IMR-90 (cell line): ENCODE measurements at regions not wholly inside any gene's neighbourhood (a gene's known extent, or its start where the extent isn't known, plus 50 kb on each side); places are given as distances from the start of the nearest gene placed in this dataset.

ENCODE experiments used
- ATAC-seq: fragments of 200-7000 bp; cut with Tn5 transposase; 2 replicates; pipeline ENCODE4 v1.9.1; 2020; ENCODE audit warnings: low read depth, mild to moderate bottlenecking, moderate library complexity
- BruUV-seq: library from RNA; stranded (reverse); fragments of 400-500 nt; replicated peaks from 2 replicates; lab custom pipeline; 2021; lab: Mats Ljungman, UMichigan
- CTCF ChIA-PET: fragments of 300-600 bp; formaldehyde crosslinking; extraction: SDS; loops from one replicate; lab custom pipeline; 2021; ENCODE audit warnings: antibody characterized with exemption; lab: Yijun Ruan, JAX
- POLR2A ChIA-PET: fragments of 300-600 bp; sonication (Branson Sonifier 250); formaldehyde crosslinking; loops from one replicate; lab custom pipeline; 2022; ENCODE audit warnings: antibody characterized with exemption; ENCODE audit not compliant: unreplicated experiment; lab: Charles Lee
- DNase-seq: peaks from one replicate; pipeline ENCODE4 v3.0.0; 2013
- H2AFZ ChIP-seq: replicated peaks from 2 replicates; pipeline ENCODE3; 2013; ENCODE audit warnings: low read length, mild to moderate bottlenecking; ENCODE audit not compliant: poor library complexity
- H2AK5ac ChIP-seq: 2 replicates; pipeline ENCODE4 v1.6.1; 2013; ENCODE audit warnings: low read depth, low read length, inconsistent platforms
- H2AK9ac ChIP-seq: replicated peaks from 2 replicates; pipeline ENCODE3; 2013; ENCODE audit warnings: mild to moderate bottlenecking, low read depth, low read length, moderate library complexity; ENCODE audit not compliant: poor library complexity
- H2BK120ac ChIP-seq: 2 replicates; pipeline ENCODE4 v1.6.1; 2013; ENCODE audit warnings: low read depth, low read length, inconsistent platforms
- H2BK15ac ChIP-seq: 3 replicates; pipeline ENCODE4 v1.6.1; 2013; ENCODE audit warnings: low read depth, low read length, inconsistent platforms
- H2BK20ac ChIP-seq: 2 replicates; pipeline ENCODE4 v1.6.1; 2013; ENCODE audit warnings: low read depth, mild to moderate bottlenecking, inconsistent platforms, low read length, moderate library complexity
- H2BK5ac ChIP-seq: 2 replicates; pipeline ENCODE4 v1.6.1; 2013; ENCODE audit warnings: mild to moderate bottlenecking, low read depth, low read length, inconsistent platforms; ENCODE audit not compliant: poor library complexity, severe bottlenecking
- H3K14ac ChIP-seq: replicated peaks from 2 replicates; pipeline ENCODE4 v1.6.1; 2013; ENCODE audit warnings: low read depth, low read length, inconsistent platforms
- H3K18ac ChIP-seq: 2 replicates; pipeline ENCODE4 v1.6.1; 2013; ENCODE audit warnings: low read depth, low read length, control low read depth
- H3K23ac ChIP-seq: 2 replicates; pipeline ENCODE4 v1.6.1; 2013; ENCODE audit warnings: low read depth, low read length, inconsistent platforms
- H3K27ac ChIP-seq: 2 replicates; pipeline ENCODE4 v1.5.1; 2013; ENCODE audit warnings: mild to moderate bottlenecking, control low read depth, low read length; ENCODE audit not compliant: insufficient read depth
- H3K27me3 ChIP-seq: 2 replicates; pipeline ENCODE4 v1.6.1; 2013; ENCODE audit warnings: low read length; ENCODE audit not compliant: control insufficient read depth, insufficient read depth
- H3K36me3 ChIP-seq: 2 replicates; pipeline ENCODE4 v1.6.1; 2013; ENCODE audit warnings: low read length, mixed read lengths; ENCODE audit not compliant: control insufficient read depth, insufficient read depth
- H3K4ac ChIP-seq: 2 replicates; pipeline ENCODE4 v1.6.1; 2013; ENCODE audit warnings: low read depth, low read length, inconsistent platforms
- H3K4me1 ChIP-seq: 2 replicates; pipeline ENCODE4 v1.6.1; 2013; ENCODE audit warnings: low read length, mixed read lengths; ENCODE audit not compliant: control insufficient read depth, insufficient read depth
- H3K4me2 ChIP-seq: 2 replicates; pipeline ENCODE4 v1.6.1; 2013; ENCODE audit warnings: low read depth, mild to moderate bottlenecking, control low read depth, low read length, moderate library complexity
- H3K4me3 ChIP-seq: 2 replicates; pipeline ENCODE4 v1.5.1; 2013; ENCODE audit warnings: low read depth, mild to moderate bottlenecking, control low read depth, low read length, moderate library complexity; ENCODE audit not compliant: insufficient read depth
- H3K56ac ChIP-seq: 2 replicates; pipeline ENCODE4 v1.6.1; 2013; ENCODE audit warnings: low read length, inconsistent platforms; ENCODE audit not compliant: insufficient read depth; ENCODE audit errors: extremely low read depth
- H3K79me1 ChIP-seq, 2 experiments: 2 replicates each; pipeline ENCODE4 v1.6.1; 2013; ENCODE audit warnings: low read length in 2 of 2, inconsistent platforms in 1 of 2, low read depth in 1 of 2
- H3K9ac ChIP-seq: 2 replicates; pipeline ENCODE4 v1.6.1; 2013; ENCODE audit warnings: low read depth, low read length, control low read depth
- H3K9me1 ChIP-seq: 2 replicates; pipeline ENCODE4 v1.6.1; 2013; ENCODE audit warnings: low read length, inconsistent platforms; ENCODE audit not compliant: insufficient read depth
- H3K9me3 ChIP-seq: 2 replicates; pipeline ENCODE4 v1.6.1; 2013; ENCODE audit warnings: low read length; ENCODE audit not compliant: control insufficient read depth, insufficient read depth
- H4K20me1 ChIP-seq: 2 replicates; pipeline ENCODE4 v1.6.1; 2013; ENCODE audit warnings: low read length, inconsistent platforms; ENCODE audit not compliant: insufficient read depth
- H4K5ac ChIP-seq: 2 replicates; pipeline ENCODE4 v1.6.1; 2013; ENCODE audit warnings: mild to moderate bottlenecking, low read depth, low read length, control low read depth
- H4K8ac ChIP-seq, 2 experiments: 2 replicates each; pipeline ENCODE4 v1.6.1; 2013; ENCODE audit warnings: low read depth in 2 of 2, low read length in 2 of 2, control low read depth in 1 of 2, inconsistent platforms in 1 of 2
- H4K91ac ChIP-seq: 2 replicates; pipeline ENCODE4 v1.6.1; 2013; ENCODE audit warnings: low read depth, low read length, inconsistent platforms; ENCODE audit not compliant: insufficient read depth
- CEBPB ChIP-seq: IDR thresholded peaks from 2 replicates; pipeline ENCODE4 v1.6.1; 2012; ENCODE audit warnings: low read depth, low read length, improper control_type of control experiment
- CHD1 ChIP-seq: IDR thresholded peaks from 2 replicates; pipeline ENCODE4 v1.6.1; 2012; ENCODE audit warnings: low read depth, low read length, improper control_type of control experiment
- FOS ChIP-seq: fragments of 150-350 bp; IDR thresholded peaks from 2 replicates; pipeline ENCODE4 v1.6.1; 2016; ENCODE audit warnings: low read depth, low read length
- MAFK ChIP-seq: IDR thresholded peaks from 2 replicates; pipeline ENCODE4 v1.6.1; 2012; ENCODE audit warnings: low read depth, low read length, improper control_type of control experiment
- MAZ ChIP-seq: IDR thresholded peaks from 2 replicates; pipeline ENCODE4 v1.6.1; 2012; ENCODE audit warnings: low read depth, mild to moderate bottlenecking, low read length, improper control_type of control experiment, moderate library complexity, borderline replicate concordance
- NFE2L2 ChIP-seq: fragments of 150-350 bp; IDR thresholded peaks from 2 replicates; pipeline ENCODE4 v1.6.1; 2016; ENCODE audit warnings: low read depth, mild to moderate bottlenecking, low read length
- SMC3 ChIP-seq: fragments of 150-350 bp; IDR thresholded peaks from 2 replicates; pipeline ENCODE4 v1.6.1; 2016; ENCODE audit warnings: low read depth, mild to moderate bottlenecking, antibody characterized with exemption, low read length, moderate library complexity
- WGBS, 2 experiments: methylation state at CpG; one replicate each; pipeline versions ENCODE4 v1.1.5 to v1.1.7; 2013; ENCODE audit warnings: missing lambda C conversion rate in 2 of 2; ENCODE audit not compliant: insufficient read length in 1 of 2; ENCODE audit errors: extremely low coverage in 2 of 2; 5-methylcytosine and 5-hydroxymethylcytosine counted together
- dilution Hi-C: fragments of 300-500 bp; cut with HindIII; formaldehyde crosslinking; loops from one replicate; pipeline ENCODE4 v1.14.3; 2018; ENCODE audit warnings: low sequenced_read_pairs; ENCODE audit not compliant: unreplicated experiment
- in situ Hi-C: fragments of 300-500 bp; cut with MboI; formaldehyde crosslinking; loops from 3 replicates; pipeline ENCODE4 v1.14.3; 2019; ENCODE audit warnings: low sequenced_read_pairs, inconsistent platforms, mixed read lengths
- intact Hi-C: fragments of 100-400 bp; cut with micrococcal nuclease; formaldehyde crosslinking; loops from 2 replicates; pipeline ENCODE4 v1.10.0; 2022

GRCh38 chr9:115690786-115691496, 462.6 kb upstream of the PAPPA start (continued):
- TF ChIP-seq MAZ (no peak), SMC3 (peak; percentile 27; the same call in 1 of the 2 replicates)

- H3K27ac ChIP-seq = peak overlapping the region; percentile 85; the same call in 1 of the 2 replicates
- H3K79me1 ChIP-seq = no peaks in the 10 kb centered on the region
- 0 out of 3 replicates have a peak overlapping the region, but pooled peaks have one; percentile 13 for H2BK15ac ChIP-seq
- peaks cover 13% of the 10 kb centered on the region for H3K4me1 ChIP-seq
- H2AFZ ChIP-seq = no peak overlapping the region
- H2AK9ac ChIP-seq = no peak overlapping the region
- BruUV-seq = no TSS peak
- peak overlapping the region; percentile 10; the same call in 1 of the 2 replicates for H3K23ac ChIP-seq
- peak overlapping the region; percentile 81 for H3K56ac ChIP-seq
- POLR2A ChIA-PET = interaction anchor here (0.5 kb wide), 1 partner anchor 783 kb away, joined by 3 read pairs; no protein-coding TSS in a partner anchor
- no peaks in the 10 kb centered on the region for H3K27me3 ChIP-seq
- H4K20me1 ChIP-seq = no peaks in the 10 kb centered on the region
- H3K9ac ChIP-seq = peak overlapping the region; percentile 15; the same call in 1 of the 2 replicates
- 0% methylated on average over 1 of the region's 3 CpGs; no CpG with 5 or more reads in 1 of the 2 experiments for WGBS, 2 experiments
- no peaks in the 10 kb centered on the region for H3K36me3 ChIP-seq
- peak overlapping the region; percentile 96 for H4K5ac ChIP-seq
- peak overlapping the region; percentile 90 for H2BK120ac ChIP-seq
- H3K4me3 ChIP-seq = no peak overlapping the region
- dilution Hi-C loops (no loop called here), in situ Hi-C loops (loop anchor here (10.0 kb wide), 1 partner anchor 463 kb away; the partner anchor contains the start of gene PAPPA), intact Hi-C loops (loop anchor here (1.0 to 10.0 kb wide), 5 partner anchors 18 to 971 kb away; no protein-coding TSS in a partner anchor)
- CTCF ChIA-PET = interaction anchor here (1.2 to 3.4 kb wide), 2 partner anchors 98 to 881 kb away, joined by 4 to 16 read pairs; no protein-coding TSS in a partner anchor
- H2AK5ac ChIP-seq = 0 out of 2 replicates have a peak overlapping the region, but pooled peaks have one; percentile 18
- peak overlapping the region; percentile 23; the same call in 1 of the 2 replicates for H3K4me2 ChIP-seq
- 0 out of 2 replicates have a peak, but pooled peaks have one; percentile 8 for TF ChIP-seq CEBPB
- TF ChIP-seq NFE2L2 = peak; percentile 40; the same call in 1 of the 2 replicates
- no peak for TF ChIP-seq MAFK
- TF ChIP-seq FOS = peak; percentile 83
- TF ChIP-seq CHD1 = no peak
- H3K14ac ChIP-seq = peak overlapping the region; percentile 83; the same call in 1 of the 2 replicates
- peak overlapping the region; percentile 85 for H3K4ac ChIP-seq
- peak overlapping the region; percentile 94 for H3K18ac ChIP-seq
- ATAC-seq = no peak
- H2BK5ac ChIP-seq = peak overlapping the region; percentile 95
- H4K91ac ChIP-seq = peak overlapping the region; percentile 76
- H4K8ac ChIP-seq = peak overlapping the region; percentile 45 to 77
- H3K9me1 ChIP-seq = peaks cover 5% of the 10 kb centered on the region; the same call in 1 of the 2 replicates
- H2BK20ac ChIP-seq = peak overlapping the region; percentile 79
- DNase-seq = peak; percentile 90
- no peaks in the 10 kb centered on the region for H3K9me3 ChIP-seq
Measured at GRCh38 chr9:115691693-115692092, 461.9 kb upstream of the PAPPA start.
